Neural progenitor cell (in vitro differentiated cells): ENCODE measurements at regions not wholly inside any gene's neighbourhood (a gene's known extent, or its start where the extent isn't known, plus 50 kb on each side); places are given as distances from the start of the nearest gene placed in this dataset.
A peak's percentile ranks its signal among the peaks of the same experiment; 100 is the strongest.

Source experiments
- DNase-seq: peaks from one replicate; pipeline ENCODE4 v3.0.0-alpha.2; 2016; ENCODE audit warnings: low spot score
- H2AFZ ChIP-seq: fragments of 200-600 bp; sonication (generic); replicated peaks from 2 replicates; pipeline ENCODE4 v1.6.1; 2016; ENCODE audit warnings: antibody characterized with exemption
- H3F3A ChIP-seq: fragments of 200-600 bp; sonication (generic); 2 replicates; pipeline ENCODE4 v1.6.1; 2016; ENCODE audit warnings: antibody characterized with exemption, low read depth
- H3K27ac ChIP-seq: fragments of 200-600 bp; sonication (generic); 2 replicates; pipeline ENCODE4 v1.5.1; 2016; ENCODE audit warnings: mild to moderate bottlenecking
- H3K27me3 ChIP-seq: fragments of 200-600 bp; sonication (generic); 2 replicates; pipeline ENCODE4 v1.6.1; 2016; ENCODE audit warnings: mild to moderate bottlenecking, moderate library complexity
- H3K36me3 ChIP-seq: fragments of 200-600 bp; sonication (generic); 2 replicates; pipeline ENCODE4 v1.5.1; 2016
- H3K4me1 ChIP-seq: fragments of 200-600 bp; sonication (generic); 2 replicates; pipeline ENCODE4 v1.6.1; 2016; ENCODE audit warnings: mixed run types
- H3K4me2 ChIP-seq: fragments of 200-600 bp; sonication (generic); 2 replicates; pipeline ENCODE4 v1.6.1; 2016
- H3K4me3 ChIP-seq: fragments of 200-600 bp; sonication (generic); 2 replicates; pipeline ENCODE4 v1.5.1; 2016
- H3K79me2 ChIP-seq: fragments of 200-600 bp; sonication (generic); 2 replicates; pipeline ENCODE4 v1.6.1; 2016; ENCODE audit warnings: low read depth
- H3K9ac ChIP-seq: fragments of 200-600 bp; sonication (generic); 2 replicates; pipeline ENCODE4 v1.6.1; 2016
- H3K9me3 ChIP-seq: fragments of 200-600 bp; sonication (generic); 2 replicates; pipeline ENCODE4 v1.5.1; 2016; ENCODE audit warnings: low read depth
- H4K20me1 ChIP-seq: fragments of 200-600 bp; sonication (generic); 2 replicates; pipeline ENCODE4 v1.6.1; 2016; ENCODE audit warnings: low read depth
- H3K27ac Mint-ChIP-seq: 3 replicates; pipeline ENCODE4 v1.8.0; 2021; ENCODE audit warnings: mixed read lengths
- H3K27me3 Mint-ChIP-seq: 2 replicates; pipeline ENCODE4 v1.8.0; 2022; ENCODE audit warnings: low read depth, mild to moderate bottlenecking, inconsistent platforms, moderate library complexity, mixed read lengths; ENCODE audit not compliant: insufficient read depth
- H3K36me3 Mint-ChIP-seq: 3 replicates; pipeline ENCODE4 v1.8.0; 2021; ENCODE audit warnings: mixed read lengths
- H3K4me1 Mint-ChIP-seq: 3 replicates; pipeline ENCODE4 v1.8.0; 2021; ENCODE audit warnings: mixed read lengths
- H3K4me3 Mint-ChIP-seq: 3 replicates; pipeline ENCODE4 v1.8.0; 2021; ENCODE audit warnings: mild to moderate bottlenecking, moderate library complexity, mixed read lengths
- H3K9me3 Mint-ChIP-seq: 3 replicates; pipeline ENCODE4 v1.8.0; 2020; ENCODE audit warnings: mixed read lengths
- CTCF ChIP-seq: fragments of 200-600 bp; sonication (generic); IDR thresholded peaks from 2 replicates; pipeline ENCODE4 v1.5.1; 2017; ENCODE audit warnings: antibody characterized with exemption, mild to moderate bottlenecking
- EZH2 ChIP-seq: fragments of 200-600 bp; sonication (generic); IDR thresholded peaks from 2 replicates; pipeline ENCODE4 v1.6.1; 2017; ENCODE audit warnings: antibody characterized with exemption, mild to moderate bottlenecking, moderate library complexity
- EZH2phosphoT487 ChIP-seq: fragments of 200-600 bp; sonication (generic); IDR thresholded peaks from 2 replicates; pipeline ENCODE4 v1.6.1; 2017; ENCODE audit warnings: antibody characterized with exemption

- H3K36me3 Mint-ChIP-seq, result no peaks in the 10 kb centered on the region
- no peak for DNase-seq
- Histone ChIP-seq H3K27me3 (no peaks in the 10 kb centered on the region), H3K4me2 (no peak overlapping the region), H3K9me3 (no peaks in the 10 kb centered on the region), H3K9ac (no peak overlapping the region), H2AFZ (no peak overlapping the region), H3K79me2 (no peaks in the 10 kb centered on the region), H3K36me3 (no peaks in the 10 kb centered on the region), H3K4me3 (no peak overlapping the region), H4K20me1 (no peaks in the 10 kb centered on the region), H3K4me1 (no peaks in the 10 kb centered on the region), H3F3A (no peaks in the 10 kb centered on the region), H3K27ac (no peak overlapping the region)
- no peaks in the 10 kb centered on the region for H3K27me3 Mint-ChIP-seq
- no peak overlapping the region for H3K4me3 Mint-ChIP-seq
- no peak overlapping the region for H3K27ac Mint-ChIP-seq
- no peaks in the 10 kb centered on the region for H3K9me3 Mint-ChIP-seq
- TF ChIP-seq EZH2phosphoT487 (no peak), CTCF (no peak), EZH2 (no peak)
- H3K4me1 Mint-ChIP-seq, result peaks cover 4% of the 10 kb centered on the region
These were observed 153.8 kb upstream of the HNRNPA3 start for GRCh38 chr2:177058747-177059146.

GRCh38 chr2:177059293-177059692 lies 153.3 kb upstream of the HNRNPA3 start:
- H3K9me3 ChIP-seq, result no peaks in the 10 kb centered on the region
- no peaks in the 10 kb centered on the region for H3K79me2 ChIP-seq
- H3K4me1 Mint-ChIP-seq, result peaks cover 4% of the 10 kb centered on the region
- H2AFZ ChIP-seq, result no peak overlapping the region
- H4K20me1 ChIP-seq, result no peaks in the 10 kb centered on the region
- H3K27me3 ChIP-seq, result no peaks in the 10 kb centered on the region
- H3K9ac ChIP-seq, result no peak overlapping the region
- no peaks in the 10 kb centered on the region for H3K4me1 ChIP-seq
- H3K27ac Mint-ChIP-seq, result no peak overlapping the region
- no peak overlapping the region for H3K4me2 ChIP-seq
- no peaks in the 10 kb centered on the region for H3F3A ChIP-seq
- H3K36me3 ChIP-seq, result no peaks in the 10 kb centered on the region
- no peak overlapping the region for H3K4me3 ChIP-seq
- H3K27me3 Mint-ChIP-seq, result no peaks in the 10 kb centered on the region
- H3K36me3 Mint-ChIP-seq, result no peaks in the 10 kb centered on the region
- TF ChIP-seq EZH2phosphoT487, result no peak
- TF ChIP-seq CTCF, result no peak
- TF ChIP-seq EZH2, result no peak
- DNase-seq, result no peak
- H3K9me3 Mint-ChIP-seq, result no peaks in the 10 kb centered on the region
- H3K27ac ChIP-seq, result no peak overlapping the region
- H3K4me3 Mint-ChIP-seq, result no peak overlapping the region

GRCh38 chr2:177063331-177063730 lies 149.3 kb upstream of the HNRNPA3 start:
- DNase-seq, result no peak
- no peaks in the 10 kb centered on the region for H3K79me2 ChIP-seq
- no peak overlapping the region for H3K27ac Mint-ChIP-seq
- H3K9ac ChIP-seq, result no peak overlapping the region
- no peak overlapping the region for H2AFZ ChIP-seq
- no peak for TF ChIP-seq EZH2
- no peaks in the 10 kb centered on the region for H3K27me3 ChIP-seq
- no peaks in the 10 kb centered on the region for H3K4me1 Mint-ChIP-seq
- H3K4me2 ChIP-seq, result no peak overlapping the region
- H3K9me3 Mint-ChIP-seq, result no peaks in the 10 kb centered on the region
- H3K27ac ChIP-seq, result no peak overlapping the region
- no peak overlapping the region for H3K4me3 Mint-ChIP-seq
- no peaks in the 10 kb centered on the region for H3K36me3 Mint-ChIP-seq
- H3F3A ChIP-seq, result no peaks in the 10 kb centered on the region
- no peaks in the 10 kb centered on the region for H3K36me3 ChIP-seq
- no peaks in the 10 kb centered on the region for H4K20me1 ChIP-seq
- H3K4me1 ChIP-seq, result no peaks in the 10 kb centered on the region
- H3K4me3 ChIP-seq, result no peak overlapping the region
- no peaks in the 10 kb centered on the region for H3K9me3 ChIP-seq
- no peaks in the 10 kb centered on the region for H3K27me3 Mint-ChIP-seq

- no peaks in the 10 kb centered on the region for H3K4me1 ChIP-seq
- H3K9ac ChIP-seq, result no peak overlapping the region
- Mint-ChIP-seq H3K27me3 (no peaks in the 10 kb centered on the region), H3K4me3 (no peak overlapping the region), H3K9me3 (no peaks in the 10 kb centered on the region), H3K27ac (no peak overlapping the region), H3K4me1 (no peaks in the 10 kb centered on the region), H3K36me3 (no peaks in the 10 kb centered on the region)
- H3K27me3 ChIP-seq, result no peaks in the 10 kb centered on the region
- no peaks in the 10 kb centered on the region for H3F3A ChIP-seq
- H3K4me2 ChIP-seq, result no peak overlapping the region
- H3K36me3 ChIP-seq, result no peaks in the 10 kb centered on the region
- no peak overlapping the region for H3K4me3 ChIP-seq
- no peaks in the 10 kb centered on the region for H4K20me1 ChIP-seq
- H3K9me3 ChIP-seq, result no peaks in the 10 kb centered on the region
- no peak overlapping the region for H3K27ac ChIP-seq
- peak; percentile 24 for DNase-seq
- TF ChIP-seq CTCF (no peak), EZH2phosphoT487 (no peak), EZH2 (no peak)
- H3K79me2 ChIP-seq, result no peaks in the 10 kb centered on the region
- H2AFZ ChIP-seq, result no peak overlapping the region
These were observed 148.2 kb upstream of the HNRNPA3 start for GRCh38 chr2:177064422-177064821.
